ENCODE measurements at regions not wholly inside any gene's neighbourhood (a gene's known extent, or its start where the extent isn't known, plus 50 kb on each side); places are given as distances from the start of the nearest gene placed in this dataset.

GRCh38 chr3:18774319-18775088, 349.4 kb upstream of the SATB1 start:
- Histone ChIP-seq H3K9me1 (ENCODE audit: control insufficient read depth, extremely low read depth, insufficient read depth, low read length) (no peaks in the 10 kb centered on the region), H3K9me3 (ENCODE audit: control insufficient read depth, low read depth, low read length) (no peaks in the 10 kb centered on the region), H3K4me2 (ENCODE audit: control insufficient read depth, extremely low read depth, insufficient read depth, low read depth, low read length) (no peak overlapping the region), H3K79me2 (ENCODE audit: control insufficient read depth, insufficient read depth, low read length) (no peaks in the 10 kb centered on the region), H3K27me3 (ENCODE audit: control insufficient read depth, extremely low read depth, insufficient read depth, low read length) (no peaks in the 10 kb centered on the region), H3K36me3 (ENCODE audit: control insufficient read depth in 2 of 2, extremely low read depth in 1 of 2, insufficient read depth in 2 of 2, low read length in 2 of 2) (no peaks in the 10 kb centered on the region), H3K9ac (ENCODE audit: control insufficient read depth, extremely low read depth, insufficient read depth, low read length) (no peak overlapping the region), H2AFZ (ENCODE audit: control insufficient read depth, low read length) (no peak overlapping the region), H3K27ac (ENCODE audit: control insufficient read depth, insufficient read depth, low read length) (no peak overlapping the region), H3K4me1 (ENCODE audit: control insufficient read depth, extremely low read depth, insufficient read depth, low read length) (no peaks in the 10 kb centered on the region), H3K4me3 (ENCODE audit: control insufficient read depth in 2 of 3, extremely low read depth in 1 of 3, insufficient read depth in 2 of 3, low read depth in 1 of 3, low read length in 3 of 3) (no peak overlapping the region), H4K20me1 (ENCODE audit: control insufficient read depth, extremely low read depth, insufficient read depth, low read length) (no peaks in the 10 kb centered on the region)
- no peak for DNase-seq (ENCODE audit: low read depth, low spot score)
- dilution Hi-C loops (cut with MboI; ENCODE audit: extremely low pct_ligation_motif_present, low sequenced_read_pairs) = no loop called here
- no peak for TF ChIP-seq EZH2 (IDR thresholded peaks at IDR 0.05; ENCODE audit: low read length)
- TF ChIP-seq CTCF (optimal IDR thresholded peaks at IDR 0.05 in 1 of 3, IDR thresholded peaks at IDR 0.05 in 1 of 3, conservative IDR thresholded peaks at IDR 0.05 in 1 of 3; ENCODE audit: extremely low read depth in 1 of 3, insufficient read depth in 2 of 3, low read length in 3 of 3) = no peak
- no peak for FAIRE-seq

- H3K9me1 ChIP-seq (ENCODE audit: control insufficient read depth, extremely low read depth, insufficient read depth, low read length) = no peaks in the 10 kb centered on the region
- dilution Hi-C loops (cut with MboI; ENCODE audit: extremely low pct_ligation_motif_present, low sequenced_read_pairs) = no loop called here
- TF ChIP-seq EZH2 (IDR thresholded peaks at IDR 0.05; ENCODE audit: low read length) (no peak), CTCF (optimal IDR thresholded peaks at IDR 0.05 in 1 of 3, IDR thresholded peaks at IDR 0.05 in 1 of 3, conservative IDR thresholded peaks at IDR 0.05 in 1 of 3; ENCODE audit: extremely low read depth in 1 of 3, insufficient read depth in 2 of 3, low read length in 3 of 3) (no peak)
- no peaks in the 10 kb centered on the region for H3K36me3 ChIP-seq (ENCODE audit: control insufficient read depth in 2 of 2, extremely low read depth in 1 of 2, insufficient read depth in 2 of 2, low read length in 2 of 2)
- H3K9ac ChIP-seq (ENCODE audit: control insufficient read depth, extremely low read depth, insufficient read depth, low read length) = no peak overlapping the region
- H2AFZ ChIP-seq (ENCODE audit: control insufficient read depth, low read length) = no peak overlapping the region
- no peaks in the 10 kb centered on the region for H4K20me1 ChIP-seq (ENCODE audit: control insufficient read depth, extremely low read depth, insufficient read depth, low read length)
- H3K4me3 ChIP-seq (ENCODE audit: control insufficient read depth in 2 of 3, extremely low read depth in 1 of 3, insufficient read depth in 2 of 3, low read depth in 1 of 3, low read length in 3 of 3) = no peak overlapping the region
- no peaks in the 10 kb centered on the region for H3K79me2 ChIP-seq (ENCODE audit: control insufficient read depth, insufficient read depth, low read length)
- H3K27ac ChIP-seq (ENCODE audit: control insufficient read depth, insufficient read depth, low read length) = no peak overlapping the region
- H3K4me1 ChIP-seq (ENCODE audit: control insufficient read depth, extremely low read depth, insufficient read depth, low read length) = no peaks in the 10 kb centered on the region
- no peak for FAIRE-seq
- no peak overlapping the region for H3K4me2 ChIP-seq (ENCODE audit: control insufficient read depth, extremely low read depth, insufficient read depth, low read depth, low read length)
- no peaks in the 10 kb centered on the region for H3K27me3 ChIP-seq (ENCODE audit: control insufficient read depth, extremely low read depth, insufficient read depth, low read length)
- no peak for DNase-seq (ENCODE audit: low read depth, low spot score)
- no peaks in the 10 kb centered on the region for H3K9me3 ChIP-seq (ENCODE audit: control insufficient read depth, low read depth, low read length)
Measured at GRCh38 chr3:18772699-18773305, 347.7 kb upstream of the SATB1 start.

Measured in keratinocyte (primary cell).